Kidney (tissue), 13 donors: ENCODE measurements at regions not wholly inside any gene's neighbourhood (a gene's known extent, or its start where the extent isn't known, plus 50 kb on each side); places are given as distances from the start of the nearest gene placed in this dataset.

Experiments used
- DNase-seq, 5 donors: peaks; one replicate each; pipeline ENCODE4 v3.0.0-alpha.2; 2013 to 2020
- FAIRE-seq: peaks from 2 replicates; lab custom pipeline; 2012; peaks lifted over from hg19 to GRCh38; lab: Jason Lieb, UNC
- H3K27ac ChIP-seq, 2 donors: one replicate each; pipeline ENCODE4 v1.7.0; 2013; ENCODE audit warnings: low read depth in 2 of 2, low read length in 2 of 2, inconsistent platforms in 1 of 2
- H3K27me3 ChIP-seq: one replicate; pipeline ENCODE4 v1.7.1; 2013; ENCODE audit warnings: low read length, inconsistent platforms; ENCODE audit not compliant: control insufficient read depth, insufficient read depth
- H3K36me3 ChIP-seq, 3 donors: one replicate each; pipeline versions ENCODE4 v1.7.0 to v1.7.1; 2013; ENCODE audit warnings: low read length in 3 of 3, control low read depth in 1 of 3, inconsistent platforms in 1 of 3; ENCODE audit not compliant: insufficient read depth in 3 of 3, control insufficient read depth in 2 of 3
- H3K4me1 ChIP-seq, 3 donors: one replicate each; pipeline versions ENCODE4 v1.7.0 to v1.7.1; 2013; ENCODE audit warnings: low read length in 3 of 3, inconsistent platforms in 1 of 3, low read depth in 1 of 3; ENCODE audit not compliant: control insufficient read depth in 2 of 3, insufficient read depth in 2 of 3
- H3K4me3 ChIP-seq, 3 donors: one replicate each; pipeline versions ENCODE4 v1.7.0 to v1.8.1; 2013; ENCODE audit warnings: low read length in 3 of 3, control low read depth in 1 of 3, inconsistent platforms in 1 of 3
- H3K9ac ChIP-seq, 3 donors: one replicate each; pipeline versions ENCODE4 v1.7.0 to v1.7.1; 2013; ENCODE audit warnings: low read length in 3 of 3, control low read depth in 1 of 3, inconsistent platforms in 1 of 3
- H3K9me3 ChIP-seq, 3 donors: one replicate each; pipeline versions ENCODE4 v1.7.0 to v1.7.1; 2013; ENCODE audit warnings: low read length in 3 of 3, control low read depth in 1 of 3, inconsistent platforms in 1 of 3; ENCODE audit not compliant: control insufficient read depth in 2 of 3, insufficient read depth in 1 of 3
- intact Hi-C: fragments of 100-400 bp; cut with DNase I; formaldehyde crosslinking; loops from one replicate; pipeline ENCODE4 v1.11.1; 2022
- TF ChIP-seq, protein P1 (sequence below): IDR thresholded peaks from 3 replicates; pipeline ENCODE4 v1.5.1; 2012; ENCODE audit warnings: mild to moderate bottlenecking, moderate library complexity, borderline replicate concordance; ENCODE audit not compliant: insufficient read depth; ENCODE audit errors: extremely low read depth
- donor health status: control.
- donor health status: control.
- donor health status: control.
- donor health status: control.
- donor health status: control.
- donor health status: DM: yes; HTN: yes; CAD: no.
- donor health status: Normal renal cell carcinoma (clear cell type).

DNA sequence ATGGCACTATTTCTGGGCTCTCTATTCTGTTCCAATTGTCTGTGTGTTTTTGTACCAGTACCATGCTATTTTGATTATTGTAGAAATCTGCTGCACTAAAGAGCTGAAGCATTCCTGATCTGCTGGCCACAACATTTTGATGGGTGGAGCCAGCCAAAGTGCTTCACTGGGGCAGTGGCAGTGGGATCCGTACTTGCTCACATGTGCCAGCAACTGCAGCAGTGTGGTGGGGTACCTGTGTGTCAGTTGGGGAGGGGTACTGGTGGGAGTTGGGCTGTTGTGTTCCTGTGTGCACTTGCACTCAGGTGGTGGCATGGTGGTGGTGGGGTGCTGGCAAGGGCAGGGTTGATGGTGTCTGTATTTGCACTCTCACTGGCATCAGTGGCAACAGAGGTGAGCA is 204.6 kb upstream of the ALG10 start:
- TF ChIP-seq, protein P1, sequence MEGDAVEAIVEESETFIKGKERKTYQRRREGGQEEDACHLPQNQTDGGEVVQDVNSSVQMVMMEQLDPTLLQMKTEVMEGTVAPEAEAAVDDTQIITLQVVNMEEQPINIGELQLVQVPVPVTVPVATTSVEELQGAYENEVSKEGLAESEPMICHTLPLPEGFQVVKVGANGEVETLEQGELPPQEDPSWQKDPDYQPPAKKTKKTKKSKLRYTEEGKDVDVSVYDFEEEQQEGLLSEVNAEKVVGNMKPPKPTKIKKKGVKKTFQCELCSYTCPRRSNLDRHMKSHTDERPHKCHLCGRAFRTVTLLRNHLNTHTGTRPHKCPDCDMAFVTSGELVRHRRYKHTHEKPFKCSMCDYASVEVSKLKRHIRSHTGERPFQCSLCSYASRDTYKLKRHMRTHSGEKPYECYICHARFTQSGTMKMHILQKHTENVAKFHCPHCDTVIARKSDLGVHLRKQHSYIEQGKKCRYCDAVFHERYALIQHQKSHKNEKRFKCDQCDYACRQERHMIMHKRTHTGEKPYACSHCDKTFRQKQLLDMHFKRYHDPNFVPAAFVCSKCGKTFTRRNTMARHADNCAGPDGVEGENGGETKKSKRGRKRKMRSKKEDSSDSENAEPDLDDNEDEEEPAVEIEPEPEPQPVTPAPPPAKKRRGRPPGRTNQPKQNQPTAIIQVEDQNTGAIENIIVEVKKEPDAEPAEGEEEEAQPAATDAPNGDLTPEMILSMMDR, result no peak
- no peak for FAIRE-seq
- Histone ChIP-seq H3K27ac (no peak overlapping the region), H3K4me3 (no peak overlapping the region), H3K9me3 (no peaks in the 10 kb centered on the region), H3K27me3 (no peaks in the 10 kb centered on the region), H3K4me1 (no peaks in the 10 kb centered on the region), H3K36me3 (no peaks in the 10 kb centered on the region), H3K9ac (no peak overlapping the region)
- DNase-seq, result peak in 1 of 5 donors; percentile 28
- intact Hi-C loops, result no loop called here

DNA sequence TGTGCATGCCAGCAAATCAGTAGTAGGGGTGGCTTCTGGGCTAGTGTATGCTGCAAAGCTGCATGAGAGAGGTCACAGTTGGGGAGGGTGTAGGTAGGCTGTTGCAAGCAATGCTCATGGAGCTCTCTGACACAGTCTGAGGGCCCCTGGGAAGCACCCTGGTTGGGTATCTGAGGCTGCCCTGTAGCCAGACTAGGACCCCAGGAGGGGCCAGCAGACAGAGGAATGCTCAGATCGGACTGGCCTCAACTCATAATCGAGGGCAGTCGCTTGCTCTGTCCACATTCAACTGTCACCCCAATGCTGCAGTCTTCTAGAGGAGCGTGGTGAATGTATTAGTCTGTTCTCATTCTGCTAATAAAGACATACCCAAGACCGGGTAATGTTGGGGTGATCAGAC is 204.0 kb upstream of the ALG10 start:
- H3K9me3 ChIP-seq, result no peaks in the 10 kb centered on the region
- H3K27me3 ChIP-seq, result no peaks in the 10 kb centered on the region
- no peaks in the 10 kb centered on the region for H3K36me3 ChIP-seq
- FAIRE-seq (no peak), DNase-seq (no peak)
- no peaks in the 10 kb centered on the region for H3K4me1 ChIP-seq
- no peak overlapping the region for H3K4me3 ChIP-seq
- no peak overlapping the region for H3K27ac ChIP-seq
- intact Hi-C loops, result no loop called here
- H3K9ac ChIP-seq, result no peak overlapping the region
- TF ChIP-seq, protein P1, result no peak

GRCh38 chr12:33825442-33825841 is 196.9 kb upstream of the ALG10 start:
- TF ChIP-seq, protein P1, result no peak
- Histone ChIP-seq H3K36me3 (no peaks in the 10 kb centered on the region), H3K27ac (no peak overlapping the region), H3K4me1 (no peaks in the 10 kb centered on the region), H3K4me3 (no peak overlapping the region), H3K9me3 (no peaks in the 10 kb centered on the region), H3K9ac (no peak overlapping the region), H3K27me3 (no peaks in the 10 kb centered on the region)
- intact Hi-C loops, result no loop called here
- DNase-seq (no peak), FAIRE-seq (no peak)

GRCh38 chr12:33825986-33826602 is 196.2 kb upstream of the ALG10 start:
- TF ChIP-seq, protein P1, result no peak
- Histone ChIP-seq H3K27me3 (no peaks in the 10 kb centered on the region), H3K36me3 (no peaks in the 10 kb centered on the region), H3K27ac (no peak overlapping the region), H3K4me3 (no peak overlapping the region), H3K4me1 (no peaks in the 10 kb centered on the region), H3K9ac (no peak overlapping the region), H3K9me3 (no peaks in the 10 kb centered on the region)
- intact Hi-C loops, result no loop called here
- DNase-seq (no peak), FAIRE-seq (no peak)
